ENCODE measurements at regions not wholly inside any gene's neighbourhood (a gene's known extent, or its start where the extent isn't known, plus 50 kb on each side); places are given as distances from the start of the nearest gene placed in this dataset.

- DNase-seq = no peak
These were observed 311.0 kb downstream of the GRIN2B start for GRCh38 chr12:13670285-13670866.

GRCh38 chr12:13668880-13669279, 312.5 kb downstream of the GRIN2B start:
- DNase-seq = no peak

GRCh38 chr12:13666806-13667205, 314.6 kb downstream of the GRIN2B start:
- DNase-seq = peak; percentile 50

GRCh38 chr12:13661005-13661887, 320.2 kb downstream of the GRIN2B start:
- DNase-seq = peak; percentile 61

GRCh38 chr12:13654456-13654855, 326.9 kb downstream of the GRIN2B start:
- no peak for DNase-seq

GRCh38 chr12:13652105-13652504, 329.3 kb downstream of the GRIN2B start:
- DNase-seq = no peak

GRCh38 chr12:13635709-13636108, 345.7 kb downstream of the GRIN2B start:
- no peak for DNase-seq

- DNase-seq = no peak
These were observed 349.5 kb downstream of the GRIN2B start for GRCh38 chr12:13631873-13632272.

GRCh38 chr12:13630354-13630753, 351.0 kb downstream of the GRIN2B start:
- no peak for DNase-seq

GRCh38 chr12:13628067-13628466, 353.3 kb downstream of the GRIN2B start:
- DNase-seq = no peak

- DNase-seq = no peak
These were observed 353.9 kb downstream of the GRIN2B start for GRCh38 chr12:13627536-13627935.

- no peak for DNase-seq
These were observed 368.1 kb downstream of the GRIN2B start for GRCh38 chr12:13613297-13613696.

GRCh38 chr12:13609894-13610679, 371.3 kb downstream of the GRIN2B start:
- no peak for DNase-seq

- DNase-seq = no peak
These were observed 375.1 kb downstream of the GRIN2B start for GRCh38 chr12:13606290-13606689.

GRCh38 chr12:13603953-13604352, 377.4 kb downstream of the GRIN2B start:
- no peak for DNase-seq

GRCh38 chr12:13602172-13602571, 379.2 kb downstream of the GRIN2B start:
- no peak for DNase-seq

GRCh38 chr12:13599176-13599575, 382.2 kb downstream of the GRIN2B start:
- no peak for DNase-seq

- no peak for DNase-seq
These were observed 383.6 kb downstream of the GRIN2B start for GRCh38 chr12:13597837-13598236.

GRCh38 chr12:13597166-13597565, 384.2 kb downstream of the GRIN2B start:
- no peak for DNase-seq

- DNase-seq = no peak
These were observed 384.7 kb downstream of the GRIN2B start for GRCh38 chr12:13596714-13597113.

- DNase-seq = no peak
These were observed 385.6 kb downstream of the GRIN2B start for GRCh38 chr12:13595536-13596443.

GRCh38 chr12:13594731-13595514, 386.5 kb downstream of the GRIN2B start:
- no peak for DNase-seq

Measured in OCI-M1 (cell line).